ENCODE measurements at regions not wholly inside any gene's neighbourhood (a gene's known extent, or its start where the extent isn't known, plus 50 kb on each side); places are given as distances from the start of the nearest gene placed in this dataset.
A peak's percentile ranks its signal among the peaks of the same experiment; 100 is the strongest.

- in situ Hi-C loops (cut with MboI; ENCODE audit: low pct_unique_long_range_greater_than_20kb, low sequenced_read_pairs): no loop called here
- no peak for DNase-seq
Measured at GRCh38 chr17:68711858-68712257, 110.7 kb upstream of the FAM20A start.

DNA sequence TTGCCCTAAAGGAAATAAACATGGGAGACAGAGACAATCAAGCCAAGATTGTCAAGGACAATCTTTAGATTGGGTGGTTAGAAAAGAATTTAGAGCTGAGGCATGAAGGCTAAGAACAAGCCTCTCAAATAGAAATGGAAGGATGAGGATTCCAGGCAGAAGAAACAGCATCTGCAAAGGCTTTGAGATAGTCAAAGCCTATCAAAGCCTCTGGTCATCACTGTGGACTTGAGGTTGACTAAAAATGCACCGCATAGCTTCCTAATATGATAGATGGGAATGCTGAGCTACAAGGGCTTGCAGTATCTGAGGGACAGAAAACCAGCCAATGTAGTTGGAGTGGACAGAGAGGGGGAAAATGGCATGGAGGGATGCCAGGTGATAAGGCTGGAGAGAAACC is 109.8 kb upstream of the FAM20A start:
- in situ Hi-C loops (cut with MboI; ENCODE audit: low pct_unique_long_range_greater_than_20kb, low sequenced_read_pairs): no loop called here
- DNase-seq: no peak

DNA sequence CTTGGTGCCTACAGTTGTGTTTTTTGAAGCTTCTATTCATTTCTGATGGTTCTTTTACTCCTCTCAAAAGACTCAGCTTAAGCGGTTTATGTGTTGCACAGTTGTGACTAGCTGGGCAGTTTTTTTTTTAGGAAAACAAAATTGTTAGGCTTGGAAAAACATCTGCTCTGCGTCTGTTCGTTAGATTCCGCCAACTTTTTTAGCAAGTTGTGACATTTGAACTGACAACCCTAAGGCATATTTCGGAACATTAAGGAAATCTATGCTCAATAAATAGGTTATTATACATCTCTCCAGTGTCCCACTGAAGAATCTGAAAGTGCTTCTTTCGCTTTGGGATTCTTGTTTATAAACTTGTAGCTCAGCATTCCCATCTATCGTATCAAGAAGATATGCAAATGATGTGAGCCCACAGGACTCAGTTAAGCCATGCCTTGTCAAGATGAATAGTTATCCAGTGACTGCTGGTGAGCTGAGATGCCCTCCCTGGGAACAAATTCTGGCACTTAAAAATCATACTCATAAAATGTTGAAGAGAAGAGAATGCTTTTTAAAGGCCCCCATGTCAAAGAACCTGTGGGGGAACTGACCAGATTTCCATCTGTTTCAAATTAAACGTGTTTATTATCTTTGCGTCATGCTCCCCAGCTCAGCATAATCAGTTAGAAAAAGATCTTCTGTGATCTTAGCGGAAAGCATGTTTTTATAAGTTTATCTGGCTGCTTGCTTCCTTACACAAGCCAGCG is 109.0 kb upstream of the FAM20A start:
- in situ Hi-C loops (cut with MboI; ENCODE audit: low pct_unique_long_range_greater_than_20kb, low sequenced_read_pairs): no loop called here
- no peak for DNase-seq

DNA sequence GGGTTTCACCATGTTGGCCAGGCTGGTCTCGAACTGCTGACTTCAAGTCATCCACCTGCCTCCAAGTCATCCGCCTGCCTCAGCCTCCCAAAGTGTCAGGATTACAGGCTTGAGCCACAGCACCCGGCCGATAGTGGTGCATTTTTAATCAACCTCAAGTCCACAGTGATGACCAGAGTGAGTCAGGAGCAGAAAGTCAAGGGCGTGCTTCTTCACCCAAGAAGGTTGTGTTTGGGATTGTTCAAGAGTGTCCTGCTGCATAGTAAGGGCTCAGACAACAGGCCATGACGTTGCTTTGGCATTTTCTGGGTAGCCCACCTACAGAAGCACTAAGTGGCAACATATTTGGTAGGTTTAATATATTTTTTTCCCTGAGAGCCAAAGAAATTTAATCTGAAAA is 108.3 kb upstream of the FAM20A start:
- DNase-seq: no peak
- in situ Hi-C loops (cut with MboI; ENCODE audit: low pct_unique_long_range_greater_than_20kb, low sequenced_read_pairs): no loop called here

DNA sequence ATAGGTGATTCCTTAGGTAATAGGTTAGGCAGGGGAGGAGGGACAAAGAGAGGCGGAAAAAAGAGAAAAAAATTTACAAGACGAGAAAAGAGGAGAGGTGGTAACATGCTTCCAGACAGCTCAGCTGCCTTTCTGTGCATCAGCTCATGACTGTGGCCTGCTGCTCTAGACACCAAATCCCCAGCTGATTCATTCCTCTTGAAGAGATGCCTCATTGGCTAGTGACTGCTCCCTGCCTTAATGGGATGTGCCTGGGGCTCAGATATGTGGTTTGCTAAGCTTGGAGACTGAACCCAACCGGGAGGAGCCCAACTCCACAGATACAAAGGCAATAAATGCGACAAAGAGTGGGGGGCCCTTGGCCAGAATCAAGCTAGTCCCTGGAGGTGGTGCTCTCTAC is 105.9 kb upstream of the FAM20A start:
- no peak for DNase-seq
- in situ Hi-C loops (cut with MboI; ENCODE audit: low pct_unique_long_range_greater_than_20kb, low sequenced_read_pairs): no loop called here

DNA sequence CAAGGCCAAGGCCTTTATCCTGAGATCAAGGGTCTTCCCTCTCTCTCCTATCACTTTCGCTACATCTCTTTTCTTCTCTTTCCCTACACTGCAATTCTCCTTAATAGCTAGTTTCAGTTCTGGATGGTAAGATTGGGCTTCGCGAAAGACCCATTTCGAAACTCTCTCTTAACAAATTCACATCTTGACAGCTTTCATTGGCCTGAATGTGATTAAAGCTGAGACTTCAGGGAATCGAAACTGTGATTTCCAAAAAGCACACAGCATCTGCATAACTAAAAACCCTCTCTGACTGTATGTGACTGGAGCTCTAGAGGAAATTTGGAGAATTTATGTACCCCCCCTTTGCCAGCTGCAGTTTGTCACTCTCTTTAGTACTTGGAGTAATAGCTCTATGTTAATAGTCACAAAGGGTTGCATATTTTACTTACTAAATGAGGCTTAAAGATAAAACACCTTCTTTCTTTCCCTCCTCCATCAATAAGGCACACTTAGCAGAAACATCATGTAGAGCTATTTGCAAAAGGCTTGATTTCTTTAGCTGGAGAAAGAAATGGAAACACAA is 105.3 kb upstream of the FAM20A start:
- no peak for DNase-seq

DNA sequence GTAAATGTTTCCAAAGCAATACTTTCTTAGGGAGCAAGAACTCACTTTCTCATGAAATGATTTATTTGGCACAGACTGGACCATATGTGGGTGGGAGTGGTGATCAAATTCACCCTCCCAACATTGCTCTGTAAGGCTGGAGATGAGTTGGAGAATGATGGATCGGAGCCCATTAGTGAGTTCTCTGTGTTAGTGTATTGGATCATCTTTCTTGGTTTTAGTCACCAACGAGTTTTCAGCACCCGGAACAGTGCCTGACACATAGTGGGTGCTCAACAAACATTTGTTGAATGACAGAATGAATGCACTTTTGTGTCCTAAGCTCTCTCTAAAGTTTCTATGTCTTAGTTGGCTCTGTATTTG is 104.5 kb upstream of the FAM20A start:
- in situ Hi-C loops (cut with MboI; ENCODE audit: low pct_unique_long_range_greater_than_20kb, low sequenced_read_pairs): no loop called here
- no peak for DNase-seq

More for the DNA sequence above, 105.3 kb upstream of the FAM20A start:
- in situ Hi-C loops (cut with MboI; ENCODE audit: low pct_unique_long_range_greater_than_20kb, low sequenced_read_pairs): no loop called here

GRCh38 chr17:68704871-68705713 is 103.9 kb upstream of the FAM20A start:
- in situ Hi-C loops (cut with MboI; ENCODE audit: low pct_unique_long_range_greater_than_20kb, low sequenced_read_pairs): no loop called here
- no peak for DNase-seq

GRCh38 chr17:68701046-68701445 is 99.9 kb upstream of the FAM20A start:
- in situ Hi-C loops (cut with MboI; ENCODE audit: low pct_unique_long_range_greater_than_20kb, low sequenced_read_pairs): no loop called here
- DNase-seq: no peak

DNA sequence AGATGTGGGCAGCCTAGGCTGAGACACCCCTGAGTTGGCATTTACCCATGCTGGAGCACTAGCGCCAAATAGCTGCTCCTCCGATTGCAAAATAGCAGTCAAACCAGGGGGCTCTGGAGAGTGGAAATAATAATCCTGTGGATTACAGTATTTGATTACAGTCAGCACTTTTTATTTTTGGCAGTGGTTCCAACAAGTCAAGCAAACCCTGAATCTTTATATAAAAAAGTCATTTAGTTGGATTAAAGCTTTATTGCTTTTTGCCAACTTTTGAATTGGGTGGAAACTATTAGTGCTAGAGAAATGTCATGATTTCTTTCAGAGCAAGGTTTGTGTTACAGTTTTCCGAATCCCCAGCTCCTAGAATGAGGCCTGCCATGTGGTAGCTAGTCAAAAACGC is 99.3 kb upstream of the FAM20A start:
- DNase-seq: no peak
- in situ Hi-C loops (cut with MboI; ENCODE audit: low pct_unique_long_range_greater_than_20kb, low sequenced_read_pairs): no loop called here

DNA sequence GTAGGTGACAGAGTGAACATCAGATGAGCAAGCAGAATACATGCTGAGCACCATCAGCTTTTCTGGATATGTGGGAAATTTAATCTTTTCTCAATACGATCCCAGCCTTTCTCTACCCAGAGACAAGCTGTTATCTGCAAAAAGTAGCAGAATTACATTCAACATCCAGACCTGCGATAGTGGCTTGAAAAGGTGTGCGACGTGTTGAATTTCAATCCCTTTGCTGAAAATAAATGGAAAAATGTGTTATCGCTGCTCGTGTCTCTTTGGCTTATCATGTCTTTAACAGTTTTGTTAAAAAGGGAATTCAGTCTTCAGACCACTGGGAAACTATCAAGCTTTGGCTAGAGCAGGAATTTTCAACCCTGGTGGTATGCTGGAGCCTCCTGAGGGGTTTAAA is 98.8 kb upstream of the FAM20A start:
- DNase-seq: no peak
- in situ Hi-C loops (cut with MboI; ENCODE audit: low pct_unique_long_range_greater_than_20kb, low sequenced_read_pairs): no loop called here

- peak; percentile 80 for DNase-seq
- in situ Hi-C loops (cut with MboI; ENCODE audit: low pct_unique_long_range_greater_than_20kb, low sequenced_read_pairs): no loop called here
Measured at GRCh38 chr17:68698746-68699145, 97.6 kb upstream of the FAM20A start.

- in situ Hi-C loops (cut with MboI; ENCODE audit: low pct_unique_long_range_greater_than_20kb, low sequenced_read_pairs): no loop called here
- DNase-seq: peak; percentile 24
Measured at GRCh38 chr17:68697850-68698361, 96.7 kb upstream of the FAM20A start.

GRCh38 chr17:68695659-68696058 is 94.5 kb upstream of the FAM20A start:
- DNase-seq: no peak
- in situ Hi-C loops (cut with MboI; ENCODE audit: low pct_unique_long_range_greater_than_20kb, low sequenced_read_pairs): no loop called here

GRCh38 chr17:68694791-68695485 is 93.8 kb upstream of the FAM20A start:
- DNase-seq: peak; percentile 15
- in situ Hi-C loops (cut with MboI; ENCODE audit: low pct_unique_long_range_greater_than_20kb, low sequenced_read_pairs): no loop called here

DNA sequence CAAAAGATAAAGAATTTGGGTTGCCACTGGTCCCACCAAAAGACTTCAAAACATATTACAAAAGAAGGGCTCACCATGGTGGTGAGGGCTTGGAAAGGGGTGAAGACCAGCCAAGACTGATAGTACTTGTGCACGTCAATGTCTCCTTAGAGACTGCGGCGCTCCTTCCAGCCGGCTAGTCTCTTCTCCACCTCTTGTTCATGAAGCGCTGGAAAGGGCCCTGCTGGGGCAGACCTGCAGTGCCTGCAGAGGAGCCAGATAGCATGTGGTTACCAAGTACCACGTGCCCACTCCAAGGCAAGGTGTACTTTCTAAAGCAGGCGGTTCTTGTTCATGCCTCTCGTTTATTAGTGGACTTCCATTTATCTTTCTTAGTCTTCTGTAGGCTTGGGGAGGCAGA is 92.7 kb upstream of the FAM20A start:
- in situ Hi-C loops (cut with MboI; ENCODE audit: low pct_unique_long_range_greater_than_20kb, low sequenced_read_pairs): no loop called here
- no peak for DNase-seq

- no peak for DNase-seq
- in situ Hi-C loops (cut with MboI; ENCODE audit: low pct_unique_long_range_greater_than_20kb, low sequenced_read_pairs): no loop called here
Measured at GRCh38 chr17:68693466-68693865, 92.3 kb upstream of the FAM20A start.

GRCh38 chr17:68686108-68686988 is 85.2 kb upstream of the FAM20A start:
- in situ Hi-C loops (cut with MboI; ENCODE audit: low pct_unique_long_range_greater_than_20kb, low sequenced_read_pairs): no loop called here
- DNase-seq: no peak

DNA sequence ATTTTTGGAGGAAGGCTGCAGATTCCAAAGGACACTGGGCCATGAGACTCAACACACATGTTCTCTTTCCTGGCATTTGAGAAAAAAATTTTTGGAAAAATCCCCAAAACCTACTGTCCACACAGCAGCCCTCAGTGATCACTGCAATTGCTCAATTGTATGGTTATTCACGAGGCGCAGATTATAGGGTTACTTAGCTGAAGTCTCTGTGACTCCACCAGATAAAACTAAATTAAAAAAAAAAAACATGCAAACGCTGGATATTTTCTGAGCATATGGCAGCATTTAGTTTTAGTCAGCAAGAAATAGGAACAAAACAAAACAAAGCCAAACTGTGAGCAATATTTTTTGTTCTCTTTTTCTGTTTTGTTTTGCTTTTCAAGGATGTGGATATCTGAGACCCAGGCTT is 83.8 kb upstream of the FAM20A start:
- in situ Hi-C loops (cut with MboI; ENCODE audit: low pct_unique_long_range_greater_than_20kb, low sequenced_read_pairs): no loop called here
- no peak for DNase-seq

Data from KBM-7 (cell line).